ENCODE measurements at regions not wholly inside any gene's neighbourhood (a gene's known extent, or its start where the extent isn't known, plus 50 kb on each side); places are given as distances from the start of the nearest gene placed in this dataset.
"Not testable (repeated sequence)": the region's sequence is repeated elsewhere in the genome, so short reads cannot be mapped to it uniquely, and the experiment has no call there.

DNA sequence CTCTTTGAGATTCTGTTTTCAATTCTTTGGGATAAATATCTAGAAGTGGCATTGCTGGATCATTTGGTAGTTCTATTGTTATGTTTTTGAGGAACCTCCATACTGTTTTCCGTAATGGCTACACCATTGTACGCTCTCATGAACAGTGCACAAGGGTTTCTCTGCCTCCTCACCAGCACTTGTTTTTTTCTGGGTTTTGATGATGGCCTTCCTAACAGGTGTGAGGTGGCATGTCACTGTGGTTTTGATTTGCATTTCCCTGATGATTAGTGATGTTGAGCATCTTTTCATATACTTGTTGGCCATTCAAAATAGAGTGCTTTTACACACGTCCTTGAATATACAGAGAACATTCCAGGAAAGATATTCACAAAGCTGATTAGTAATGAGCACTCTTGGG lies 86.8 kb upstream of the ADORA2B start:
- DNase-seq (ENCODE audit: extremely low read depth, low read depth), result not testable (repeated sequence)

DNA sequence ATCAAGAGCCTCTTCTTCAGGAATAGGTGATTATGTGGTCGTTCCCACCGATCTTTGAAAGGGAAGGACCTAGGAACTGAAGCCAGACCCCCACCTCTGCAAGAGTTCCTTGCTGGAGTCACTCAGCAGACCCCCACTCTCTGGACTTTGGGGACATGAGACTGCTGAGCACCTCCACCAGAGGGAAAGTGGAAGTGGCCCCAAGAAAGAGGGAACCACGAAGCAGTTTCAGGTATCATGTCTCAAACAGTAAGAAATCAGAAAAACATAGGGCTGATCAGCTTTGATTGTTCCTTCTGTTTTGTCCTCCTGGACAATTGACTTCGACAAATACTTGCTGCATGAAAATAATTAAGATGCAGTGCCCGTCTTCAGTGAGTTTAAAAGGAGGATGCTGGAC lies 84.2 kb upstream of the ADORA2B start:
- not testable (repeated sequence) for DNase-seq (ENCODE audit: extremely low read depth, low read depth)

DNA sequence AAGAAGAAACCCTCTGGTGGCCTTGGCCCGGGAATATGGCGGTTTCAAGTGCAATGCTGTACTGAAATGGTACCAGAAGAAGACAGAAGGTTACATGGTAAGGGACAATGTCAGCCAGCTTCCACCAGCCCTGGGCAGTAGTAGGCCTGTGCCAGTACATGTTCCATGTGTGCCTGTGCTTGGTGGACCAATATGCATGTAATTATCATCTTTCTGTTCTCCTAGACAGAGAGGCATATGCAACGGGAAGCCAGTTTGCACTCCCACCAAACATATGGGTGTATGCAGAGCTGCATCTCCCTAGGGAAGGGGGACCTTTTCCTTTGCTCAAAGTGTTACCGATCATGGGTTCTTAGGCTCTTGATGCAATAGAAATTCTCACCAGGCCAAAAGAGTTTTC lies 80.9 kb upstream of the ADORA2B start:
- DNase-seq (ENCODE audit: extremely low read depth, low read depth), result not testable (repeated sequence)

DNA sequence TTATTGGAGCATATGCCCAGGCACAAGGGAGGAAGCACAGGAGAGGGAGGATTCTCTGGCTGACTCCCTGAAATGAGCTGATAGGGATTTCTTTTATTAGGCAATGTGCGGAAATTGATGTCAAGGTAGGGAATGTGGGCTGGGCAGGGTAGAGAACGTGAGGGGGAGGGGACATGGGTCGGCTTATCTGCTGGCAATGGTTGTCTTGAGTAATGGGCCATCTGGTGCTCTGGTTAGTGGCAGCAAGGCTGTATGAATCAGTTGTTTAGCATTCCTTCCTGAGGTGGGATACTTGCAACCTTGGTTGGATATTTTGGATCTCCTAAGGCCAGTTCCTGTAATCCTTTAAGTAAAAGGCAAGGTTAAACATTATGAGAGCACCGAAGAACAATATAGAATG lies 80.5 kb upstream of the ADORA2B start:
- not testable (repeated sequence) for DNase-seq (ENCODE audit: extremely low read depth, low read depth)

DNA sequence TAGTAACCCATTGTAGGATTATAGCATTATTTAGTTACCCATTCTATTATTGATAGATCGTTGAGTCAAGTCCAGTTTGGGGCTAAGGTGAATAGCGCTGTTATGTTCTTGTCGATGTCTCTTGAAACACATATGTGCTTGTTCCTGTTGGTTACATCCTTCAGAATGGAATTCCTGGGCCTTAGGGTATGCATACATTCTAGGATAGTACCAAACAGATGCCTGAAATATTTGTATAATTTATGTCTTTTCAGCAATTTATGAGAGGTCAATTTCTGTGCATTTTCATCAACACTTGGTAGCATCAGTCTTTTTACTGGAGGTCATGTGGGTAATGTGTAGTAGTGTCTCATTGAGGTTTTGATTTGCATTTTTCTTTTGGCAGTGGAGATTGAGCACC lies 78.9 kb upstream of the ADORA2B start:
- not testable (repeated sequence) for DNase-seq (ENCODE audit: extremely low read depth, low read depth)

DNA sequence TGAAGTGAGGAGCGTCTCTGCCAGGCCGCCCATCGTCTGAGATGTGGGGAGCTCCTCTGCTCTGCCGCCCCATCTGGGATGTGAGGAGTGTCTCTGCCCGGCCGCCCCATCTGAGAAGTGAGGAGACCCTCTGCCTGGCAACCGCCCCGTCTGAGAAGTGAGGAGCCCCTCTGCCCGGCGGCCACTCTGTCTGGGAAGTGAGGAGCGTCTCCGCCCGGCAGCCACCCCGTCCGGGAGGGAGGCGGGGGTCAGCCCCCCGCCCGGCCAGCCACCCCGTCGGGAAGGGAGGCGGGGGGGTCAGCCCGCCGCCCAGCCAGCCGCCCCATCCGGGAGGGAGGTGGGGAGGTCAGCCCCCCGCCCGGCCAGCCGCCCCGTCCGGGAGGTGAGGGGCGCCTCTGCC lies 77.6 kb upstream of the ADORA2B start:
- DNase-seq (ENCODE audit: extremely low read depth, low read depth), result not testable (repeated sequence)

DNA sequence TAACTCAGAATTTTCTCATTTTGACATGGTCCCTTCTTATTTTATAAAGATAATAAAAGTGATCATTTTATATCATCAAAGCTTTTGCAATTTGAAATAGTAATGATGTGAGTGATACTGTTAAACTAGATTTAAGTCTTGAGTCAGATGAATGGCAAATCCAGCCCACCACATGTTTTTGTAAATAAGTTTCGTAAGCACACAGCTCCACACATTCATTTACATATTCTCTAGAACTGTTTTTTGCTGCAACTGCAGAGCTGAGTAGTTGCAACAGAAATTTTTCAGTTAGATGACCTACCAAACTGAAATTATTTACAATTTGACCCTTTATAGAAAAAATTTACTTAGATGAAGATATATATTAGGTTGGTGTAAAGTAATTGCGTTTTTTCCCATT lies 75.1 kb upstream of the ADORA2B start:
- DNase-seq (ENCODE audit: extremely low read depth, low read depth), result not testable (repeated sequence)

DNA sequence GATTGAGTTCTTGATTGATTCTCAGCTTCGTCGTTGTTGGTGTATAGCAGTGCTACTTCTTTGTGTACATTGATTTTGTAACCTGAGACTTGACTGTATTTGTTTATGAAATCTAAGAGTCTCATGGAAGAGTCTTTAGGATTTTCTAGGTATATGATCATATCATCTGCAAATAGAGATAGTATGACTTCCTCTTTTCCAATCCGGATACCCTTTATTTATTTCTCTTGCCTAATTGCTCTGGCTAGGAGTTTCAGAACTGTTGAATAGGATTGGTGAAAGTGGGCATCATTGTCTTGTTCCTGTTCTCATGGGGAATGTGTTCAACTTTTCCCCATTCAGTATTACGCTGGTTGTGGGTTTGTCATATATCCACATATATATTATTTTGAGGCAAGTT lies 72.3 kb upstream of the ADORA2B start:
- DNase-seq (ENCODE audit: extremely low read depth, low read depth), result not testable (repeated sequence)

DNA sequence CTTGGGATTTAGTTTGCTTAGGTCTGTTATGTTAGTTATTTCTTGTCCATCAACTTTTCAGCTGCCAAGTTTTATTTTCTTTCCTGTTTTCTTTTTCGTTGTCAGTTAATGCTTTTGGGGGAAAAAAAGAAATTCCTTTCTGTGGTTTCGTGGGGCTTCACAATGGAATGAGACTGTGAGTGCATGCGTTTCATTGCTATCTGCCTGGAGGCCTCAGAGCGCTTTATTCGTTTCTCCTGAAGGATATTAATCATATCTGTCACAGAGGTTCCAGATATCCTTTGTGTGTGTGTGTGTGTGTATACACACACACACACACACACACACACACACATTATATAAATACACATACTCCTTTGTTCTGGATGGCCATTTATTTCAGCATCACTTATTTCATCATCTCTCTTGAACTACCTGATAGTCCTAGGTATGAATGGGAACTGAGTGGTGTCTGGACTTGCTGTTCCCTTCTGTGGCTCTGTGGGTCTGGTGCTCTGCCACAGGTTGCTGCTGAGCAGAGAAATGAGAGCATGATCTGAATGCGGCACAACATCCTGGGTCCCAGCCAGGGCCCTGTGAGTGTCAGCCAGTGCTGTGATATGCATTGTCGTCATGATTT lies 66.9 kb upstream of the ADORA2B start:
- DNase-seq (ENCODE audit: extremely low read depth, low read depth), result not testable (repeated sequence)

DNA sequence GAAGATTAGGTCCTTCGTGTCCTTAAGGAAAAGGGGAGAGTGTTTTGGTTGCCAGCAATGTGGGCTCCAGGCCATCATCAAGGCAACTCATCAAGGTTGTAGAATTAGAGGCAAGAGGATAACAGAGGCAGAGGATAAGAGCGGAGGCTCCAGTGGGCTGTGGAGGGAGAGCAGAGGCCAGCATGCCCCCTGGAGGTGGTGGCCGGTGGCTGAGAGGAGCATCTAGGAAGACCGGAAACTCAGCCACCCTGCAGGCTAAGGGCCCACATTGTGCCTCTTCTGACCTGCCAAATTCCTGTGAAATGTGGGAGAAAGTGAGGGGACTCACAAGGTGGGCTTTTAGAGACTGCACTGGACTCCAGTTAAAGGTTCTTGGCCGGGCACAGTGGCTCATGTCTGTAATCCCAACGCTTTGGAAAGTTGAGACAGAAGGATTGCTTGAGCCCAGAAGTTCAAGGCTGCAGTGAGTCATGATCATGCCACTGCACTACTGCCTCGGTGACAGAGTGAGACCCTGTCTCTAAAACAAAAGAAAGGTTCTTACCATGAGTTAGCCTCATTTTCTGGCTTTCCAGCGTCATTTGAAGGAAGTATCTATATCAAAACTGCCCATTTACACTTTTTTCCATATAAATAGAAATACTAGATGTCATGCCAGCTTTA lies 62.7 kb upstream of the ADORA2B start:
- no peak for DNase-seq (ENCODE audit: extremely low read depth, low read depth)

DNA sequence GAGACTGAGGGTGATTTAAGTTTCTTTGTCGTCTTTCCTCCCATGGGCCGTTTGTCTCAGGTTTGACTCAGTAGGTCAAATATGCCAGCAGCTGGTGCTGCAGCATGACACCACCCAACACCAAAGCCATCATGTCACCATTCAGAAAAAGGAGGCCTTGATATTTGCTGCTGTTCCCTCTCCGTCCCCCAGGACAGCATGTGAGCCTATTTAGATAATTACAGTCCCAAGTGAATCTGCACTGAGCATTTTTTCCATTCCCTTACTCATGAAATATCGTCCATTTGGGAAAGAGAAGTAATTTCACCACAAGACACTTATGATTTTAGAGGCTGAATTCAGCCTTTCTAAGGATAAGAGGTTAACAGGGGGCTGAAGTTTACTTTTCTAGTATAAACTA lies 62.2 kb upstream of the ADORA2B start:
- no peak for DNase-seq (ENCODE audit: extremely low read depth, low read depth)

DNA sequence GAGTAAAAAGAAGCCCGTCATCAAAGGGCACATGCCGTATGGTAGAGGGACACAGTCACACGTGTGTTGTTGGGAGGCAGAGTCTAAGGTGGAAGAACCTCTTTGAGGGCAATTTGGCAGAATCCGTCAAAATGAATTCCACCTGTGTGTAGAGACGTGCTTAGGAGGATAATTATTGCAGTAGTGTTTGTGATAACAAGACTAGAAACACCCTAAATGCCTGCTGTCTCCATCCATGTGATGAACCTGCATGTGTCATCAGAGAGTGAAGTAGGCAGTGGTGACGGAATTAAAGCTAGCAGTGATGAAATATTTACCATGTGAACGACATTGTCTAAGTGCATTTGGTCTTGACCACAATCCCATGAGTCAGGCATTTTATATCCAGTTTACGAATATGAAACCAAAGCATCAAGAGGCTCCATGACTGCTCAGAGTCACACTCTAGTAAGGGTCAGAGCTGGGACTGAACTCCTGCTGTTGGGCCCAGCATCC lies 61.3 kb upstream of the ADORA2B start:
- DNase-seq (ENCODE audit: extremely low read depth, low read depth), result no peak

DNA sequence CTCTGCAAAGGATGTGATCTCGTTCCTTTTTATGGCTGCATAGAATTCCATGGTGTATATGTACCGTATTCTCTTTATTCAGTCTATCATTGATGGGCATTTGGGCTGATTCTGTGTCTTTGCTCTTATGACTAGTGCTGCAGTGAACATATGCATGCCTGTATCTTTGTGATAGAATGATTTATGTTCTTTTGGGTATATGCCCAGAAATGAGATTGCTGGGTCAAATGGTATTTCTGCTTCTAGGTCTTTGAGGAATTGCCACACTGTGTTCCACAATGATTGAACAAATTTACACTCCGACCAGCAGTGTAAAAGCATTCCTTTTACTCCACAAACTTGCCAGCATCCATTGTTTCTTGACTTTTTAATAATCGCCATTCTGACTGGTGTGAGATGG lies 60.2 kb upstream of the ADORA2B start:
- no peak for DNase-seq (ENCODE audit: extremely low read depth, low read depth)

DNA sequence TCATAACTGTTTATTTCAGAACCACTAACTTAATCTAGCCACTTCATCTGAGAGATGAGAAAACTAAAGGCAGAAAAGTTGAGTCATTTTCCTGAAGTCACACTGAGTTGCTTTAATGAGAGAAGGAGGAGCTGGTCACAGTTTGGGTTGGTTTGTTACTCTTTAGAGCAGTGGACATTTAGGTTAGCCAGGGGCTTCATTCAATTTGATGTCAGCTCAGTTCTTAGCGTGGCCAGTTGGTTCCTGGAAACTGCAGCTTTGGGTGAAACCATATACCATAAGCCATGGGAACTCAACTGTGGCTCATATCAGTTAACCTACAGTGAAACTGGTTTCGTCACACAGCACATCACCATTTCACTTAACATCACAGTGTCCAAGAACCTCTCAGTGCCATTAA lies 59.2 kb upstream of the ADORA2B start:
- DNase-seq (ENCODE audit: extremely low read depth, low read depth), result no peak

DNA sequence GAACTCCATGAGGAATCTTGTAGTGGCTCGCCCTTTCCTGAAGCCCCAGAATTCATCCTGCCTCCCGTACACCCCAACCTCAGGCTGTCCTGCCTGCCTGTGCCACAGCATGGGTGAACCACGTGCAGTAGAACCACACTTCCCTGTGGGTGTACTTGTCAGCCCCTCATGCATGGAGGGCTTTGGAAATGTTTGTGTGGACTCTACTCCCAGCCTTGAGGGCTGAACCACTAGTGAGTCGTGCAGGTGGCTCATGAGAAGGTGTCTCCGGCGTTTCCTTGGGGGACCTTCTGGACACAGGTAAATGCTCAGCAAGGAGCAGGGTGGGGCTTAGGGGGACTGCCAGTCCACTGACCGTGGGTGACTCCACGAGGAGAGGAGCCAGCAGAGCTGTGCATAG lies 58.7 kb upstream of the ADORA2B start:
- DNase-seq (ENCODE audit: extremely low read depth, low read depth), result no peak

DNA sequence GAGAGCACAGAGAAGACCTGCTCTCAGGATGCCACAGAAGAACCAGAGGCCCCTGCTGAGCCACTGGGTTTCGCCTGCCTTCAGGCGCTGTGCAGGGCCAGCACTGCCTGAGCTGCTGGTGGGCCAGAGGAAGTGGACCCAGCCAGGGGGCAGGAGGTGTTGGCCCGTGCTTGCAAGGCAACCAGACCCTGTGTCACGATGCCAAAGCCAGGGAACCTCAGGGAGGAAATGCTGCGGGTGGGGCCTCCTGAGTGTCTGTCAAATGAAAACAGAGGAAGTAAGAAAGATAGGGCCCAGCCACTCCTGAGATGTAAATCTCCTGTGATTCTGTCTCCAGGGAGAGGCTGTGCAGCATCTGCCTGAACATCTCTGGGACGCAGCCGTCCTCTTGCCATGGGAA lies 58.1 kb upstream of the ADORA2B start:
- DNase-seq (ENCODE audit: extremely low read depth, low read depth), result no peak

DNA sequence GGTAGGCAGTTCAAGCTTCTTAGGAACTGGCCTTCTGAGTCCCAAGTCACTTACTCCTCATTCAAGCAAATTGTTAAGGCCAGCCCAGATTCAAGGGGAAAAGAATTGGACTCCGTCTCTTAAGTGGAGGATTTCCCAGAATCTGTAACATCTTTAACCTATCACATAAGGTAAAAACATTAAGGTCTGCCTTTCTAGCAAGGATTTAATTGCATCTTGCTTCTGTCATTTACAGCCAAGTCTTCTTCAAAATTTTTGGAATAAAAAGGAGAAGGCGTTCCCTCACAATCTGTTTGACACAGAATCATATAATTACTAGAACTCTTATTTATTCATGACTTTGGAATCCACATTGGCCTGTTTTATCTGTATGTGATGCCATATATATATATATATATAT lies 56.5 kb upstream of the ADORA2B start:
- no peak for DNase-seq (ENCODE audit: extremely low read depth, low read depth)

DNA sequence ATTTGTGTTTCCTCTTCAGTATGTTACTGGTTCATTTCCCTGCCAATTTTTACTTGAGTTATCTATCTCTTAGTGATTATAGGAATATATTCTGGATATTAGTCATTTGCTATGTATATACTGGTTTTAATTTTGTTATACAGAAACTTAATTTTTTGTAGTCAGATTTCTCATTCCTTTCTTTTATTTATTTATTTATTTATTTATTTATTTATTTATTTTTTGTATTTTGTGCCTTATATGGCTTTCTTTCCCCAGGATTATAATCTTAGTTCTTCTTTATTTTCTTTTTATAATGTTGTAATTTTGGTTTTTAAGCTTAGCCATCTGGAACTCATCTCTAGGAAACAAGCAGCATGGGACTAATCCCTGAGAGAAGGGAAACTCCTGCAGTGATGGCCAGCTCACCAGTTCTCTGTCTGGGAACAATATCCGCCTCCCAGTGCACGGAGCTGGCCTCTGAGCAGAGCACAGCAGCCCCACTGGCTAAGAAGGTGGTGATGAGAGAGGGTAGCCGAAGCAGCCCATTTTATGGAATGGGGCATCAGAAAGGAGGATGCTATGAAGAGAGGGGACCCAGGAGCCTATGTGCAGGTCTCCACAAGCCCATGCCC lies 54.5 kb upstream of the ADORA2B start:
- no peak for DNase-seq (ENCODE audit: extremely low read depth, low read depth)

DNA sequence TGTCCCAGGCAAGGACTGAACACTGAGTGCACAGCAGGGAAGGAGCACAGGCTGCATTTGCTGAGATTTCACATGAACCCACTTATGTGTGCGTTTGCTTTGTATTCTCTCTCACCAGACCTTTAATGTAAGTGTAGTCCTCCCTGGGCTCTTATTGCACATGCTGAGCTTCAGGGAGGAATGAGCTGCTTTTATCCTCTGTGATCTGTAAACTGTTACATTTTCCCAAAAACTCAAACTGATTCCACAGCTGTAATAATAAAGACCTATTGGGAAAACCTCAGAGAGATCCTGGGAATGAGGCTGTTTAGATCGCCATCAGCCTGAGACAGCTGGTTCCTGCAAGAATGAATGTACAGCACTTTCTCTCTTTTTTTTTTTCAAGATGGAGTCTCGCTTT lies 53.6 kb upstream of the ADORA2B start:
- no peak for DNase-seq (ENCODE audit: extremely low read depth, low read depth)

DNA sequence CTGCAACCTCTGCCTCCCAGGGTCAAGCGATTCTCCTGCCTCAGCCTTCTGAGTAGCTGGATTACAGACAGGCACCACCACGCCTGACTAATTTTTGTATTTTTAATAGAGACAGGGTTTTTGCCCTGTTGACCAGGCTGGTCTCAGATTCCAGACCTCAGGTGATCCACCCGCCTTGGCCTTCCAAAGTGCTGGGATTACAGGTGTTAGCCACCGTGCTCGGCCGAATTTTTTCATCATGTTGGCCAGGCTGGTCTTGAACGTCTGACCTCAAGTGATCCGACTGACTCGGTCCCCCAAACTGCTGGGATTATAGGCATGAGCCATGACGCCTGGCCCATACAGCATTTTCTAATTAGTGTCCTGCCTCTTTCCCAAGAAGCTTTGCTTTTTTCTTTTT lies 52.7 kb upstream of the ADORA2B start:
- DNase-seq (ENCODE audit: extremely low read depth, low read depth), result no peak

DNA sequence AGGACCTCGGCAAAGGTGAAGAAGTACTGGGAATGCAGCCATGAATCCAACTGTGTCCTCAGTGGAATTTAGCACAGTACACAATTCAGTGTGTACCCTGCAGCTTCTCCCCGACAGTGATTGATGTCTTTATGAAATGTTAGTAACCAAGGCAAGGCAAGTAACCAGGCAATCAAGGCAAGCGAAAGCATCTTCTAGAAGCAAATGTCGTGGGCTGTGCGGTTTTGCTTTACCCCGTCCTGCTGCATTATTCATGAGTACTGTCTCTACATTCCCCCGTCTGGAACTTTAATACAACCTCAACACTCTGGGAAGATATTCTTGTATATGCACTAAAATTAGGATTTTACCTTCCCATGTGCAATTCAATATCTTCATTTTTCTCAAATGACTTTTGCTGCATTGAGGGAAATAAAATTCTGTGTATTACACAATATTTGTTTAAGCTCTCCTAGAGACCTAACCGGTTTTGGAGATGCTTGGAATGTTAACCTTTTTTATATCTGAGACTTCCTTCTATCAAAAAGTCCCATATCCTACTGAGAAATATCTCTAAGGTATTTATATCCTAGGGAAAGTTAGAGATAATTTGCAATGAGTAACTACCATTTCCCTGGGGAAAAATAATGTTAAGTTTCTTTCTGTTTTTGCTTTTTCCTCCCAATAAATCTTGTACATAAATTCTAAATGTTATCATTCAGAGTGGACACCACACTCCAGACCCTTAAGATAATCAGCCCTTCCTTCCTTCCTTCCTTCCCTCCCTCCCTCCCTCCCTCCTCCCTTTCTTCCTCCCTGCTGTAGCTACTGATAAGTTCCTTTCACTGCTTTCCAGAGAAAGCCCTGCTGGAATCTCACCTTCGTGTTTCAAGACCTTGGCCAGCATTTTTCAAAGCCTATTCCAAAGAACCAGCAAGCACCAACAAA lies 51.9 kb upstream of the ADORA2B start:
- DNase-seq (ENCODE audit: extremely low read depth, low read depth), result no peak

Measured in NCI-H460 (cell line).